Neural crest cell (in vitro differentiated cells): ENCODE measurements at regions not wholly inside any gene's neighbourhood (a gene's known extent, or its start where the extent isn't known, plus 50 kb on each side); places are given as distances from the start of the nearest gene placed in this dataset.

Source experiments
- DNase-seq: peaks from one replicate; pipeline ENCODE4 v3.0.0; 2021; ENCODE audit warnings: low read depth, mixed read lengths, low spot score
- H3K27ac Mint-ChIP-seq: one replicate; pipeline ENCODE4 v1.8.0; 2021; ENCODE audit warnings: mild to moderate bottlenecking, mixed read lengths; ENCODE audit not compliant: unreplicated experiment
- H3K27me3 Mint-ChIP-seq: 2 replicates; pipeline ENCODE4 v1.8.0; 2021; ENCODE audit warnings: low read depth, mild to moderate bottlenecking, mixed read lengths
- H3K36me3 Mint-ChIP-seq: 2 replicates; pipeline ENCODE4 v1.8.0; 2021; ENCODE audit warnings: low read depth, mild to moderate bottlenecking, mixed read lengths
- H3K4me1 Mint-ChIP-seq: 2 replicates; pipeline ENCODE4 v1.8.0; 2021; ENCODE audit warnings: mixed read lengths
- H3K4me3 Mint-ChIP-seq: one replicate; pipeline ENCODE4 v1.8.0; 2021; ENCODE audit warnings: mild to moderate bottlenecking, mixed read lengths
- H3K9me3 Mint-ChIP-seq: 2 replicates; pipeline ENCODE4 v1.8.0; 2021; ENCODE audit warnings: mixed read lengths
- CTCF ChIP-seq: fragments of 200-600 bp; sonication (generic); conservative IDR thresholded peaks from 2 replicates; pipeline ENCODE4 v1.5.0; 2021; ENCODE audit warnings: antibody characterized with exemption, mild to moderate bottlenecking

- no peaks in the 10 kb centered on the region for H3K4me1 Mint-ChIP-seq
- H3K27me3 Mint-ChIP-seq, result no peaks in the 10 kb centered on the region
- no peak for TF ChIP-seq CTCF
- no peak overlapping the region for H3K4me3 Mint-ChIP-seq
- peaks cover 10% of the 10 kb centered on the region for H3K9me3 Mint-ChIP-seq
- DNase-seq, result no peak
- no peak overlapping the region for H3K27ac Mint-ChIP-seq
- no peaks in the 10 kb centered on the region for H3K36me3 Mint-ChIP-seq
These were observed 277.6 kb upstream of the NCAM2 start for GRCh38 chr21:20720623-20721022.

- H3K4me3 Mint-ChIP-seq, result no peak overlapping the region
- no peak for DNase-seq
- H3K4me1 Mint-ChIP-seq, result no peaks in the 10 kb centered on the region
- H3K9me3 Mint-ChIP-seq, result peaks cover 10% of the 10 kb centered on the region
- no peak overlapping the region for H3K27ac Mint-ChIP-seq
- no peak for TF ChIP-seq CTCF
- no peaks in the 10 kb centered on the region for H3K36me3 Mint-ChIP-seq
- H3K27me3 Mint-ChIP-seq, result no peaks in the 10 kb centered on the region
These were observed 277.1 kb upstream of the NCAM2 start for GRCh38 chr21:20721151-20721550.

GRCh38 chr21:20728691-20729090 lies 269.5 kb upstream of the NCAM2 start:
- H3K4me3 Mint-ChIP-seq, result no peak overlapping the region
- no peaks in the 10 kb centered on the region for H3K36me3 Mint-ChIP-seq
- H3K27me3 Mint-ChIP-seq, result no peaks in the 10 kb centered on the region
- no peaks in the 10 kb centered on the region for H3K4me1 Mint-ChIP-seq
- H3K27ac Mint-ChIP-seq, result no peak overlapping the region
- H3K9me3 Mint-ChIP-seq, result no peaks in the 10 kb centered on the region
- no peak for DNase-seq
- TF ChIP-seq CTCF, result no peak

GRCh38 chr21:20729376-20729775 lies 268.8 kb upstream of the NCAM2 start:
- TF ChIP-seq CTCF, result no peak
- H3K27ac Mint-ChIP-seq, result no peak overlapping the region
- H3K36me3 Mint-ChIP-seq, result no peaks in the 10 kb centered on the region
- DNase-seq, result no peak
- H3K4me3 Mint-ChIP-seq, result no peak overlapping the region
- no peaks in the 10 kb centered on the region for H3K27me3 Mint-ChIP-seq
- peaks cover 4% of the 10 kb centered on the region for H3K4me1 Mint-ChIP-seq
- H3K9me3 Mint-ChIP-seq, result no peaks in the 10 kb centered on the region

- DNase-seq, result no peak
- Mint-ChIP-seq H3K9me3 (no peaks in the 10 kb centered on the region), H3K27me3 (no peaks in the 10 kb centered on the region), H3K27ac (no peak overlapping the region), H3K4me3 (no peak overlapping the region), H3K4me1 (peaks cover 15% of the 10 kb centered on the region), H3K36me3 (no peaks in the 10 kb centered on the region)
- no peak for TF ChIP-seq CTCF
These were observed 267.8 kb upstream of the NCAM2 start for GRCh38 chr21:20730441-20730840.

GRCh38 chr21:20735257-20735656 lies 263.0 kb upstream of the NCAM2 start:
- no peak overlapping the region for H3K4me3 Mint-ChIP-seq
- H3K27me3 Mint-ChIP-seq, result no peaks in the 10 kb centered on the region
- TF ChIP-seq CTCF, result no peak
- H3K4me1 Mint-ChIP-seq, result peaks cover 27% of the 10 kb centered on the region
- peaks cover 4% of the 10 kb centered on the region for H3K36me3 Mint-ChIP-seq
- H3K27ac Mint-ChIP-seq, result no peak overlapping the region
- H3K9me3 Mint-ChIP-seq, result peaks cover 10% of the 10 kb centered on the region
- no peak for DNase-seq
